Activated CD4-positive, alpha-beta T cell treated with anti-CD3 and anti-CD28 coated beads, Interleukin-2, Interleukin-6, amounts not matched to agents 100 ng/mL and 50 ng/mL, durations not matched to agents 16 hours and 8 hours (primary cell): ENCODE measurements at regions not wholly inside any gene's neighbourhood (a gene's known extent, or its start where the extent isn't known, plus 50 kb on each side); places are given as distances from the start of the nearest gene placed in this dataset.
A peak's percentile ranks its signal among the peaks of the same experiment; 100 is the strongest.
"Not testable (repeated sequence)": the region's sequence is repeated elsewhere in the genome, so short reads cannot be mapped to it uniquely, and the experiment has no call there.

ENCODE experiments used
- DNase-seq: peaks from one replicate; pipeline ENCODE4 v3.0.0-alpha.2; 2020

GRCh38 chr14:28949503-28949902 is 182.9 kb downstream of the FOXG1 start:
- DNase-seq, result no peak

DNA sequence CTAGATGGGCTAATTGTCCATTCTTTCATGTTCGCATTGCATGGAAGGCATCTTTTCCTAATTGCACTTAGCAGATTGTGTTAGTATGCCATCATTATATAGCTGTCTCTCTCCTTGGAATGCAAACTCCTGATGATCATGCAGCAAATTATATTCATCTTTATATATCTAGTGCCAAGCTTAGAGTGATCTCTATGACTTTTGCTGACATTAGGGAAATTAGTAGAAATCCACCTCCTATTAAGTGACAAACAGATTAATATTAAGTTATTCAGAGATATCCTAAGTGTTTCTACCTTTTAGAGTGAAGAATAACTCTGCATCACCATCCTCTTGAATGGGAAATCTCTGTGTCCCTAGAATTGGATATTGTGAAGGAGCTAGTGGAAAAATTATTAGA is 185.6 kb downstream of the FOXG1 start:
- no peak for DNase-seq

- no peak for DNase-seq
Observed at GRCh38 chr14:28952666-28953065, 186.1 kb downstream of the FOXG1 start.

DNA sequence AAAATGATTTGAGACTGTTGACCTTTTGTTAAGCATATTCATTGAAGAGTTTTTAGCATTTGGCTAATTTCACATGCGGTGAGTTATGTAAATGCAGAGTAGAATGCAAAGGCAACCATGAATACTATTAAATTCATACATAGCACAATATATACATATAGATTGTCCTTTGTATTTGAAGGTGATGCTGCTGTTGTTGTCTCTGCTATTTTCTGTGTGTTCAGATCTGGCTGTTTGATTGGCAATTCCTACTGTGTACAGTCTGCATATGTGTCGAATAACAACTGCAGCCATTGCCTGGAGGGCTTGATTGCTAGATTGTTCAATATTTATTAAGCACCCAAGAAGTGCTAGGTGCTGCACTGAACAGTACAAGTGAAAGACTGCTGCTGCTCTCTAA is 187.4 kb downstream of the FOXG1 start:
- DNase-seq, result no peak

- no peak for DNase-seq
Observed at GRCh38 chr14:28966416-28967233, 200.0 kb downstream of the FOXG1 start.

GRCh38 chr14:28975084-28975483 is 208.5 kb downstream of the FOXG1 start:
- DNase-seq, result no peak

DNA sequence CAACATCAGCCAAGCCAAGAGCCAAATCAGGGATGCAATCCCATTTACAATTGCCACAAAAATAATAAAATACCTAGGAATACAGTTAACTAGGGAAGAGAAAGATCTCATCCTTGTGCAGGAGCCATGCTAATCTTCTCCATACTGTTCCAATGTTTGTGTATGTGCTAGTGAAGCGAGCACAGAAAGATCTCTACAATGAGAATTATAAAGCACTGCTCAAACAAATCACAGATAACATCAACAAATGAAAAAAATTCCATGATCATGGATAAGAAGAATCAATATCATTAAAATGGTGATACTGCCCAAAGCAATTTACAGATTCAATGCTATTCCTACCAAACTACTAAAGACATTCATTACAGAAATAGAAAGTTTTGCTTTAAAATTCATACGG is 215.6 kb downstream of the FOXG1 start:
- DNase-seq, result no peak

- DNase-seq, result no peak
Observed at GRCh38 chr14:28983279-28983678, 216.7 kb downstream of the FOXG1 start.

DNA sequence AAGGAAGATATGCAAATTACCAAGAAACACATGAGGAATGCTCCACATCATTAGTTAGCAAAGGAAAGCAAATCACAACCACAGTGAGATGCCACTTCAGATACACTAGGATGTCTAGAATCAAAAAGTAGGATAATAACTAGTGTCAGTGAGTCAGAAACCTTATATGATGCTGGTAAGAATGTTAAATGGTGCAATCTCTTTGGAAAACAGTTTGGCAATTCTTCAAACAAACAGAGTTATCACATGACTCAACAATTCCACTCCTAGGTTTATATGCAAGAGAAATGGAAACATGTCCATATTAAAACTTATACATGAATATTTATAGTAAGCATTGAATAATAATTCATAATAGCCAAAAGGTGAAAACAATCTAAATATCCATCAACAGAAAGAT is 220.9 kb downstream of the FOXG1 start:
- no peak for DNase-seq

- not testable (repeated sequence) for DNase-seq
Observed at GRCh38 chr14:28997196-28997595, 230.6 kb downstream of the FOXG1 start.

GRCh38 chr14:28999656-29000055 is 233.1 kb downstream of the FOXG1 start:
- no peak for DNase-seq

GRCh38 chr14:29005647-29006046 is 239.1 kb downstream of the FOXG1 start:
- DNase-seq, result no peak

GRCh38 chr14:29007990-29008389 is 241.4 kb downstream of the FOXG1 start:
- no peak for DNase-seq

DNA sequence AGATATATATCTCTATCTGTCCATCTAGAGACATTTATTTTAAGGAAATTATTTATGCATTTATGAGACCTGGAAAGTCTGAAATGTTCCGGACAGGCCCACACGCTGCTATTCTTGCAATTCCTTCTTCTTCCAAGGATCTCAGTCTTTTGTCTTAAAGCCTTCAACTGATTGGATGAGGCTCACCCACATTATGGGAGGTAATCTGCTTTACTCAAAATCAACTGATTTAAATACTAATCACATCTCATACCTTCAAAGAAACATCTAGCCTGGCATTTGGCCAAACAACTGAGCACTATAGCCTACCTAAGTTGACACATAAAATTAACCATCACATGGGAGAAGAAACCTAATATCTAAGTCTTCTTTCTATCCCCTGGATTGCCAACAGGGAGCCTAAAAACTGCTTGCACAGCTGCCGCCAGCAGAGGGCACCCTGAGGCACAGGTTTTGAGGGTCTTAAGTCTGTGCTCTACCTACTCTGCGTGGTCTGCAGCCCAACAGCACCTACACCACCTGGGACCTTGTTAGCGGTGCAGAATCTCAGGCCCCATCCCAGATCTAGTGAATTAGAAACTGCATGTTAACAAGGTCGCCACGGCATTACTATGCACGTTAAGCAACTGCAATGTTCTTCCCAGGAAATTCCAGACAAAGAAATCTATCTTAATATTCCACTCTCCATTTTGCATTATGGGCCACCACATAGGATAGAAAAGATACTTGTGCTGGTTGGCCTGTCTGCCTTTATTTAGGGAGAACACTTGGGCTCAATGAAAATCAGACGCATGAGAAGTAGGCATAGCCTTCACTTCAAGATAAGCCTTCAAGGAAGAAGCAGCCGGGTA is 249.7 kb downstream of the FOXG1 start:
- peak; percentile 25 for DNase-seq

GRCh38 chr14:29023505-29023904 is 256.9 kb downstream of the FOXG1 start:
- DNase-seq, result not testable (repeated sequence)

GRCh38 chr14:29027441-29027840 is 260.9 kb downstream of the FOXG1 start:
- not testable (repeated sequence) for DNase-seq

DNA sequence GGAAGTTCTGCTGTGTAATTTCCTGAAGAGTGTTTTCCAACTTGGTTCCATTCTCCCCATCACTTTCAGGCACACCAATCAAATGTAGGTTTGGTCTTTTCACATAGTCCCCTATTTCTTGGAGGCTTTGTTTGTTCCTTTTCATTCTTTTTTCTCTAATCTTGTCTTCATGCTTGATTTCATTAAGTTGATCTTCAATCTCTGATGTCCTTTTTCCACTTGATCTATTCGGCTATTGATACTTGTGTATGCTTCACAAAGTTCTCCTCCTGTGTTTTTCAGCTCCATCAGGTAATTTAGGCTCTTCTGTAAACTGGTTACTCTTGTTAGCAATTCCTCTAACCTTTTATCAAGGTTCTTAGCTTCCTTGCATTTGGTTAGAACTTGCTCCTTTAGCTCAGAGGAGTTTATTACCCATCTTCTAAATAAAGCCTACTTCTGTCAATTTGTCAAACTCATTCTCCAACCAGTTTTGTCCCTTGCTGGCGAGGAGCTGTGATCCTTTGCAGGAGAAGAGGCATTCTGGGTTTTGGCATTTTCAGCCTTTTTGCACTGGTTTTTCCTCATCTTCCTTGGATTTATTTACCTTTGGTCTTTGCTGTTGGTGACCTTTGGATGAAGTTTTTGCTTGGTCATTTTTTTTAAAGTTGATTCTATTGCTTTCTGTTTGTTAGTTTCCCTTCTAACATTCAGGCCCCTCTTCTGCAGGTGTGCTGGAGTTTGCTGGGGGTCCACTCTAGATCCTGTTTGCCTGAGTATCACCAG is 261.5 kb downstream of the FOXG1 start:
- not testable (repeated sequence) for DNase-seq

- DNase-seq, result no peak
Observed at GRCh38 chr14:29028973-29029582, 262.5 kb downstream of the FOXG1 start.

DNA sequence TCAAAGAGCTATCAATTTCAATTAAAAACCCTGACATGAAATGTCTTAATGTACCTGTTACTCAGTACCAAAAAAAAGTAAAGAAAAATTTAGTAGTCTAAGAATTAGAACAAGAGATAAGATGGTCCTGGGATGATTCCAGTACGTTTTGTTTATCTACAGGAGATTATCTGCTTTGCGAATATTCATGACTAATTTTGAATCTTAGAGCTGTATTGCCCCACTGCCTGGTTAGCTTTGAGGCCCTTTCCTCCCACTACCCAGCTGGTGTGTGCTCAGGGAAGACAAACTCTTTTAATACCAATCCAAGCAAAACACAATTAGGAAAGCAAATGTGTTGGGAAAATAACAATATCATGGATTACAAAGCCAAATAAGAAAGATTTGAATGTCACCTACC is 263.5 kb downstream of the FOXG1 start:
- no peak for DNase-seq

DNA sequence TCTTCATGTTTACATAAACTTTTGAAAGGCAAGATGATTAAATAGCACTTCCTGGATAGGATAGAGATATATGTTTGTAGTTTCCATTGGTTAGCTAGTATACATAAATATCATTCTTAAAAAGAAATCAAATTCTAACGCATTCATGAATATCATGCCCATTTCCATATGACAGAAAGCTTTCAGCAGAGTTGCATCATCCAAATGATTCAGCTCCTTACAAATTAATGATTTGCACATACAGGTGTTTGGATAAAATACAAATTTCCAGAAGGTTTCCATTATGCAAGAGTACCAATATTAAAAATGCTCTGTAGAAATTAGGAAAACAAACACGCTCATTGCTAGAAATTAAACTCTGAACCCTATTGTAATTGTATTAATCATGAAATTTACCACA is 264.4 kb downstream of the FOXG1 start:
- DNase-seq, result no peak

GRCh38 chr14:29035134-29035533 is 268.5 kb downstream of the FOXG1 start:
- DNase-seq, result no peak

- DNase-seq, result no peak
Observed at GRCh38 chr14:29037411-29037810, 270.8 kb downstream of the FOXG1 start.

- no peak for DNase-seq
Observed at GRCh38 chr14:29039171-29039570, 272.6 kb downstream of the FOXG1 start.
